Keratinocyte (primary cell): ENCODE measurements at regions not wholly inside any gene's neighbourhood (a gene's known extent, or its start where the extent isn't known, plus 50 kb on each side); places are given as distances from the start of the nearest gene placed in this dataset.

Experiments used
- CTCF ChIP-seq, 3 experiments: IDR thresholded peaks in 1 of 3; conservative IDR thresholded peaks in 1 of 3; optimal IDR thresholded peaks in 1 of 3; 2 replicates in 2 of 3; 3 replicates in 1 of 3; pipeline versions ENCODE3 to v1.5.1; 2011; ENCODE audit warnings: low read length in 3 of 3, mild to moderate bottlenecking in 3 of 3, moderate library complexity in 2 of 3, control low read depth in 1 of 3, inconsistent platforms in 1 of 3; ENCODE audit not compliant: insufficient read depth in 2 of 3; ENCODE audit errors: extremely low read depth in 1 of 3
- EZH2 ChIP-seq: IDR thresholded peaks from one replicate; pipeline ENCODE4 v1.6.1; 2012; ENCODE audit warnings: inconsistent platforms, mild to moderate bottlenecking, low read length, moderate library complexity

- no peak for TF ChIP-seq CTCF (optimal IDR thresholded peaks at IDR 0.05 in 1 of 3, IDR thresholded peaks at IDR 0.05 in 1 of 3, conservative IDR thresholded peaks at IDR 0.05 in 1 of 3; ENCODE audit: extremely low read depth in 1 of 3, insufficient read depth in 2 of 3, low read length in 3 of 3)
- TF ChIP-seq EZH2: no peak
Observed at GRCh38 chr5:154529282-154529681, 51.3 kb upstream of the HAND1 start.
